ENCODE measurements at regions not wholly inside any gene's neighbourhood (a gene's known extent, or its start where the extent isn't known, plus 50 kb on each side); places are given as distances from the start of the nearest gene placed in this dataset.

- no peak overlapping the region for H3K4me3 ChIP-seq (replicated peaks; ENCODE audit: low read depth, low read length)
- TF ChIP-seq, protein P1, sequence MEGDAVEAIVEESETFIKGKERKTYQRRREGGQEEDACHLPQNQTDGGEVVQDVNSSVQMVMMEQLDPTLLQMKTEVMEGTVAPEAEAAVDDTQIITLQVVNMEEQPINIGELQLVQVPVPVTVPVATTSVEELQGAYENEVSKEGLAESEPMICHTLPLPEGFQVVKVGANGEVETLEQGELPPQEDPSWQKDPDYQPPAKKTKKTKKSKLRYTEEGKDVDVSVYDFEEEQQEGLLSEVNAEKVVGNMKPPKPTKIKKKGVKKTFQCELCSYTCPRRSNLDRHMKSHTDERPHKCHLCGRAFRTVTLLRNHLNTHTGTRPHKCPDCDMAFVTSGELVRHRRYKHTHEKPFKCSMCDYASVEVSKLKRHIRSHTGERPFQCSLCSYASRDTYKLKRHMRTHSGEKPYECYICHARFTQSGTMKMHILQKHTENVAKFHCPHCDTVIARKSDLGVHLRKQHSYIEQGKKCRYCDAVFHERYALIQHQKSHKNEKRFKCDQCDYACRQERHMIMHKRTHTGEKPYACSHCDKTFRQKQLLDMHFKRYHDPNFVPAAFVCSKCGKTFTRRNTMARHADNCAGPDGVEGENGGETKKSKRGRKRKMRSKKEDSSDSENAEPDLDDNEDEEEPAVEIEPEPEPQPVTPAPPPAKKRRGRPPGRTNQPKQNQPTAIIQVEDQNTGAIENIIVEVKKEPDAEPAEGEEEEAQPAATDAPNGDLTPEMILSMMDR (IDR thresholded peaks at IDR 0.05; ENCODE audit: low read length, missing control alignments), result peak; percentile 65
- peak; percentile 36 for DNase-seq (ENCODE audit: low read depth)
Measured at GRCh38 chr6:119978274-119978889, 628.8 kb upstream of the MAN1A1 start.

DNA sequence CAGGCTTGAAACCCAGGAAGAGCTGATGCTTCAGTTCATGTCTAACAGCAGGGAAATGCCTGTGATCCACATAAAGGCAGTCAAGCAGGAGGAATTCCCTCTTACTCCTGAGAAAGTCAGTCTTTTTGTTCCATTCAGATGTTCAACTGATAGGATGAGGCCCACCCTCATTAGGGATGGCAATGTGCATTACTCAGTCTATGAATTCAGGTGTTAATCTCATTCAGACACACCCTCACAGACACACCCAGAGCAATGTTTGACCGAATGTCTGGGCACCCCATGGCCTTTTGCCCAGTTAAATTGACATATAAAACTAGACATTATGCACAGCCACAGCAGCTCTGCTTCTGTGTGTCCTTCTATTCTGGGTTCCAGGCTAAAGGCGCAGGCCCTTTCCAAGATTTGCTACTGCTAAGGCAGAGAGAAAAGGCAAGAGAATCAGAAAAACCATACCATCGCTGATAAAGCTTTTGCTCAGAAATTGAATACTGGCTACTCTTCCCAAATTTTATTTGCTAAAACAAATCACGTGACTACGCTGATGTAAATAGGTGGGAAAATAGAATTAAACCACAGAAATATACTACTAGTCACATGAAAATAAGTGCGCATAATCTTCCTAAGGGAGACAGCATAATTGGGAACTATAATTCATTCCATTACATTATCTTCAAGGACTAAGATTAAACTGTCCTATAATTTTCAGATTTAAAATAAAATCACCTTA, 625.0 kb upstream of the MAN1A1 start:
- H3K4me3 ChIP-seq (replicated peaks; ENCODE audit: low read depth, low read length), result no peak overlapping the region
- TF ChIP-seq, protein P1 (IDR thresholded peaks at IDR 0.05; ENCODE audit: low read length, missing control alignments), result no peak
- DNase-seq (ENCODE audit: low read depth), result no peak

GRCh38 chr6:119966484-119966883, 616.9 kb upstream of the MAN1A1 start:
- TF ChIP-seq, protein P1 (IDR thresholded peaks at IDR 0.05; ENCODE audit: low read length, missing control alignments), result no peak
- H3K4me3 ChIP-seq (replicated peaks; ENCODE audit: low read depth, low read length), result no peak overlapping the region
- no peak for DNase-seq (ENCODE audit: low read depth)

DNA sequence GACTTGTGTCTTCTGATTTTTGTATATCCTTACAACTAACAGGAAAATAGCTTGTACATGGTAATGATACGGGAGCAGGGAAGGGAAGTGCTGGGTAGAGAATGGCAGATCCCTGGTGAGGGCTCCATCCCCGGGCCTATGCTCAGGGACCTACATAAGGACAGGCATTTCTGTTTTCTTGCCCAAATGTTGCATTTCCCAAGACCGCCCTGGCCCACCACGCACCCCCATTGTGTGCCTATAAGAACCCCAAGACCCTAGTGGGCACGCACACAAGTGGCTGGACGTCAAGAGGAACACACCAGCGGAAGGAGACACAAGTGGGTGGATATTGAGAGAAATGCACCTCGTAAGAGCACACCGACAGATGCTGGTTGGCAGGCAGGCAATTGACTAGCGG, 616.3 kb upstream of the MAN1A1 start:
- DNase-seq (ENCODE audit: low read depth), result no peak
- TF ChIP-seq, protein P1 (IDR thresholded peaks at IDR 0.05; ENCODE audit: low read length, missing control alignments), result no peak
- H3K4me3 ChIP-seq (replicated peaks; ENCODE audit: low read depth, low read length), result no peak overlapping the region

GRCh38 chr6:119965008-119965407, 615.4 kb upstream of the MAN1A1 start:
- TF ChIP-seq, protein P1 (IDR thresholded peaks at IDR 0.05; ENCODE audit: low read length, missing control alignments), result no peak
- H3K4me3 ChIP-seq (replicated peaks; ENCODE audit: low read depth, low read length), result no peak overlapping the region
- DNase-seq (ENCODE audit: low read depth), result no peak

DNA sequence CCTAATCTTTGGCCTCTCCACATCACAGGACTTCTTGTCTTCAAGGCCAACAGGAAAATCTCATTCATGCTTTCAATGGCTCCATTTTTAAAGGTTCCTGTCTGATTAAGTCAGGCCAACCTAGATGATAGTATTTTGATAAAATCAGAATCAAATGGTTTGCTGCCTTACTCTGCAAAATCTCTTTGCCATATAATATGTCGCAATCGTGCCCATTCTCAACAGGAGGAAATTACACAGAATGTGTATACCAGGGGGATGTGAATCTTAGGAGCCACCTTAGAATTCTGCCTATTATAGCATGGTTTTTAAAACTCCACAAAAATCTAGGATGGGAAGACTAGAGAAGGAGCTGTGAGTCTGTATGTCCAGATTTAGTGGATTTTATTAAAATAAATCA, 612.9 kb upstream of the MAN1A1 start:
- TF ChIP-seq, protein P1 (IDR thresholded peaks at IDR 0.05; ENCODE audit: low read length, missing control alignments), result no peak
- H3K4me3 ChIP-seq (replicated peaks; ENCODE audit: low read depth, low read length), result no peak overlapping the region
- no peak for DNase-seq (ENCODE audit: low read depth)

DNA sequence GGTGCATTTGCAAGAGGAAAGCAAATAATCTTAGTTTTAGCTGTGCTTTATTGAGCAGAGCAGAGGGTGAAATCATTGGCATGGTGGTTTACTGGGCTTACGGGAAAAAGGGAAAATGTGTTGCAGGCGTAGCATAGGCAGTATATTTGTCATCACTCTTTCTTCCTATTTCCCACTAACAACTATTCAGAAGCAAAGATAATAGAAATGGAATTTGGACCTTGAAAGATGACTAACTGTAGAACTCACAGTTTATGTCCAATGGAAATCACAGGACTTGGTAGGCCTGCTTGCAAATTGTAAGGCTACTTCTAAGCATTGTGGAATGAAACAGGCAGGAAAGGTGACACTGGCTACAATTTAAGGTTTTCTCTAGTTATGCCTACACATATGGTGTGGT, 611.9 kb upstream of the MAN1A1 start:
- TF ChIP-seq, protein P1 (IDR thresholded peaks at IDR 0.05; ENCODE audit: low read length, missing control alignments), result no peak
- no peak for DNase-seq (ENCODE audit: low read depth)
- H3K4me3 ChIP-seq (replicated peaks; ENCODE audit: low read depth, low read length), result no peak overlapping the region

Data from fibroblast of pulmonary artery (primary cell).